Nephron progenitor cell (in vitro differentiated cells): ENCODE measurements at regions not wholly inside any gene's neighbourhood (a gene's known extent, or its start where the extent isn't known, plus 50 kb on each side); places are given as distances from the start of the nearest gene placed in this dataset.

Experiments used
- DNase-seq: peaks from one replicate; pipeline ENCODE4 v3.0.0; 2021
- H3K27ac Mint-ChIP-seq: 2 replicates; pipeline ENCODE4 v1.8.0; 2021; ENCODE audit warnings: mild to moderate bottlenecking, moderate library complexity, mixed read lengths
- H3K27me3 Mint-ChIP-seq: 2 replicates; pipeline ENCODE4 v1.8.0; 2021; ENCODE audit warnings: mild to moderate bottlenecking, low read depth, mixed read lengths; ENCODE audit not compliant: poor library complexity
- H3K36me3 Mint-ChIP-seq: 2 replicates; pipeline ENCODE4 v1.8.0; 2021; ENCODE audit warnings: low read depth, mixed read lengths
- H3K4me1 Mint-ChIP-seq: 2 replicates; pipeline ENCODE4 v1.8.0; 2021; ENCODE audit warnings: mixed read lengths
- H3K4me3 Mint-ChIP-seq: 2 replicates; pipeline ENCODE4 v1.8.0; 2021; ENCODE audit warnings: mild to moderate bottlenecking, moderate library complexity, mixed read lengths
- H3K9me3 Mint-ChIP-seq: 2 replicates; pipeline ENCODE4 v1.8.0; 2021; ENCODE audit warnings: mild to moderate bottlenecking, moderate library complexity, mixed read lengths
- TF ChIP-seq, protein P1 (sequence below): fragments of 200-600 bp; sonication (generic); IDR thresholded peaks from 2 replicates; pipeline ENCODE4 v1.5.0; 2021; ENCODE audit warnings: antibody characterized with exemption

DNA sequence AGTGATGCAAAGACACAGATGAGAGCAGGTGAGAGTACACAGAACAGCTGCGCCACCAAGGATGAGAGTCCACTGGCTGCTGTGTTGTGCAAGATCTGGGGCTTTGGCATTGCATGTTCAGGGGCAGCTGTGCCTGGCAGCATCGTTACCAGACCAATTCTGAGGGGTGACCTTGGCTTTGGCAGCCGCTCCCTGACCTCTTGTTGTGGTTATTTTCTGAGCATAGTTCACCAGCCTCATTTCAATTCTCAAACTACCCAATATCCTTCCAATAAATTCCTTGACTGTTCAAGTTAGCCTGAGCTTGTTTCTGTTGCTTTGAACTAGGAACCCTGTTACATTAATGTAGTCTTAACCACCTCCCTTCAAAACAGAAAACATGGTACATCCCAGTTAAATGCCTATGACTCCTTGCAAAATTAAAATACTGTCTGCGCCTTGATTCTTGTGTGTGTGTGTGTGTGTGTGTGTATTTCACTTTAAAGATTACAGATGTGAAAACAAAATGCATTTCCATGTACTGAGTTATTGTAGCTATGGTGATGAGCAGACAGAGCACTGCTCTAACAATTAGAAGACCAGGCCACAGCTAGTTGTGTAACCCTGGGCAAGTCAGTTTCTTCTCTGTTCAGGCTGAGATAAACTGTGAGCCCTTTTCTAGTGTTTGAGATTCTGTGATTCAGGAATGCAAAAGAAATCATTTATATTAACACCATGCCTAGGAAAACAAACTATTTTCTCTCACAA lies 106.3 kb upstream of the GUCA2B start:
- TF ChIP-seq, protein P1, sequence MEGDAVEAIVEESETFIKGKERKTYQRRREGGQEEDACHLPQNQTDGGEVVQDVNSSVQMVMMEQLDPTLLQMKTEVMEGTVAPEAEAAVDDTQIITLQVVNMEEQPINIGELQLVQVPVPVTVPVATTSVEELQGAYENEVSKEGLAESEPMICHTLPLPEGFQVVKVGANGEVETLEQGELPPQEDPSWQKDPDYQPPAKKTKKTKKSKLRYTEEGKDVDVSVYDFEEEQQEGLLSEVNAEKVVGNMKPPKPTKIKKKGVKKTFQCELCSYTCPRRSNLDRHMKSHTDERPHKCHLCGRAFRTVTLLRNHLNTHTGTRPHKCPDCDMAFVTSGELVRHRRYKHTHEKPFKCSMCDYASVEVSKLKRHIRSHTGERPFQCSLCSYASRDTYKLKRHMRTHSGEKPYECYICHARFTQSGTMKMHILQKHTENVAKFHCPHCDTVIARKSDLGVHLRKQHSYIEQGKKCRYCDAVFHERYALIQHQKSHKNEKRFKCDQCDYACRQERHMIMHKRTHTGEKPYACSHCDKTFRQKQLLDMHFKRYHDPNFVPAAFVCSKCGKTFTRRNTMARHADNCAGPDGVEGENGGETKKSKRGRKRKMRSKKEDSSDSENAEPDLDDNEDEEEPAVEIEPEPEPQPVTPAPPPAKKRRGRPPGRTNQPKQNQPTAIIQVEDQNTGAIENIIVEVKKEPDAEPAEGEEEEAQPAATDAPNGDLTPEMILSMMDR, result no peak
- Mint-ChIP-seq H3K4me1 (no peaks in the 10 kb centered on the region), H3K4me3 (no peak overlapping the region), H3K27ac (no peak overlapping the region), H3K36me3 (no peaks in the 10 kb centered on the region), H3K9me3 (no peaks in the 10 kb centered on the region), H3K27me3 (peaks cover 34% of the 10 kb centered on the region)
- no peak for DNase-seq

GRCh38 chr1:42044346-42044745 lies 108.9 kb upstream of the GUCA2B start:
- Mint-ChIP-seq H3K36me3 (no peaks in the 10 kb centered on the region), H3K27ac (no peak overlapping the region), H3K9me3 (no peaks in the 10 kb centered on the region), H3K27me3 (peaks cover 40% of the 10 kb centered on the region), H3K4me3 (no peak overlapping the region), H3K4me1 (no peaks in the 10 kb centered on the region)
- TF ChIP-seq, protein P1, result no peak
- DNase-seq, result no peak

- Mint-ChIP-seq H3K9me3 (no peaks in the 10 kb centered on the region), H3K27ac (no peak overlapping the region), H3K4me1 (no peaks in the 10 kb centered on the region), H3K36me3 (no peaks in the 10 kb centered on the region), H3K27me3 (peaks cover 37% of the 10 kb centered on the region), H3K4me3 (no peak overlapping the region)
- DNase-seq, result no peak
- TF ChIP-seq, protein P1, result no peak
These were observed 109.4 kb upstream of the GUCA2B start for GRCh38 chr1:42043811-42044210.

DNA sequence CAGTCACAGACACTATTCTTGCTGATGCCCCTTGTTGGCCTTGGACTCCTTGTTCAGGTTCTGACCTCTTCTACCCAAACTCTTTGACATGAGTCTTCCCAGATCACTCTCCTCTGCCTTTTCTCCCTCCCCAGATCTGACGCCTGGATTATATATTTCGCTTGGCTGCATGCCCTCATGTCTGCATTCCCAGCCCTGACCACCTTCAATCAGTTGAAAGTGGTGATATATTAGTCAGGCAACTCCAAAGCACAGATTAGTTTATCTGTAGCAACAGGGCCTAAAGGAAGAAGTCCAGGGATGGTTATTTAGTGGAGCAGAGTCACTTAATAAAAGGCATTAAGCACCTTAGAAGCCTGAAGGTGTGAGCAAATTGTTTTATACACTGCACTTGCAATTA lies 110.0 kb upstream of the GUCA2B start:
- H3K4me3 Mint-ChIP-seq, result no peak overlapping the region

GRCh38 chr1:42041031-42041430 lies 112.2 kb upstream of the GUCA2B start:
- H3K27ac Mint-ChIP-seq, result no peak overlapping the region
- H3K9me3 Mint-ChIP-seq, result no peaks in the 10 kb centered on the region
- no peaks in the 10 kb centered on the region for H3K36me3 Mint-ChIP-seq
- no peak for DNase-seq
- TF ChIP-seq, protein P1, result no peak
- H3K4me1 Mint-ChIP-seq, result no peaks in the 10 kb centered on the region
- H3K4me3 Mint-ChIP-seq, result no peak overlapping the region
- peaks cover 27% of the 10 kb centered on the region for H3K27me3 Mint-ChIP-seq

More for the DNA sequence above, 110.0 kb upstream of the GUCA2B start:
- H3K9me3 Mint-ChIP-seq, result no peaks in the 10 kb centered on the region
- TF ChIP-seq, protein P1, result no peak
- no peak overlapping the region for H3K27ac Mint-ChIP-seq
- H3K36me3 Mint-ChIP-seq, result no peaks in the 10 kb centered on the region
- peaks cover 31% of the 10 kb centered on the region for H3K27me3 Mint-ChIP-seq
- no peaks in the 10 kb centered on the region for H3K4me1 Mint-ChIP-seq
- no peak for DNase-seq

- TF ChIP-seq, protein P1, result no peak
- no peaks in the 10 kb centered on the region for H3K9me3 Mint-ChIP-seq
- H3K4me1 Mint-ChIP-seq, result no peaks in the 10 kb centered on the region
- H3K36me3 Mint-ChIP-seq, result no peaks in the 10 kb centered on the region
- DNase-seq, result no peak
- H3K4me3 Mint-ChIP-seq, result no peak overlapping the region
- no peak overlapping the region for H3K27ac Mint-ChIP-seq
- peaks cover 22% of the 10 kb centered on the region for H3K27me3 Mint-ChIP-seq
These were observed 113.1 kb upstream of the GUCA2B start for GRCh38 chr1:42040159-42040558.
